Ascending aorta (tissue), 2 donors: ENCODE measurements at regions not wholly inside any gene's neighbourhood (a gene's known extent, or its start where the extent isn't known, plus 50 kb on each side); places are given as distances from the start of the nearest gene placed in this dataset.

ENCODE experiments used
- DNase-seq, 2 donors: peaks; one replicate each; pipeline ENCODE4 v3.0.0-alpha.2; 2019; ENCODE audit warnings: low spot score in 2 of 2
- H3K27ac ChIP-seq, 2 donors: fragments of 200-600 bp; sonication (generic); one replicate each; pipeline ENCODE4 v1.5.1; 2016 to 2017; ENCODE audit warnings: mild to moderate bottlenecking in 1 of 2
- H3K27me3 ChIP-seq: fragments of 200-600 bp; sonication (generic); one replicate; pipeline ENCODE4 v1.5.1; 2017
- H3K36me3 ChIP-seq, 2 donors: fragments of 200-600 bp; sonication (generic); one replicate each; pipeline ENCODE4 v1.5.1; 2016
- H3K4me1 ChIP-seq, 2 donors: fragments of 200-600 bp; sonication (generic); one replicate each; pipeline ENCODE4 v1.5.1; 2016 to 2017; ENCODE audit warnings: mild to moderate bottlenecking in 1 of 2
- H3K4me3 ChIP-seq, 2 donors: fragments of 200-600 bp; sonication (generic); one replicate each; pipeline ENCODE4 v1.5.1; 2016 to 2017; ENCODE audit warnings: mild to moderate bottlenecking in 1 of 2
- H3K9me3 ChIP-seq, 2 donors: fragments of 200-600 bp; sonication (generic); one replicate each; pipeline ENCODE4 v1.5.1; 2016
- intact Hi-C: fragments of 100-400 bp; cut with DNase I; formaldehyde crosslinking; loops from one replicate; pipeline ENCODE4 v1.15.1; 2023
- TF ChIP-seq, protein P1 (sequence below), 3 experiments: fragments of 200-600 bp in 2 of 3; fragments of 450-650 bp in 1 of 3; sonication (generic) in 2 of 3; IDR thresholded peaks; one replicate each; pipeline ENCODE4 v1.5.1; 2016 to 2019; ENCODE audit warnings: antibody characterized with exemption in 3 of 3, mild to moderate bottlenecking in 1 of 3, moderate library complexity in 1 of 3

DNA sequence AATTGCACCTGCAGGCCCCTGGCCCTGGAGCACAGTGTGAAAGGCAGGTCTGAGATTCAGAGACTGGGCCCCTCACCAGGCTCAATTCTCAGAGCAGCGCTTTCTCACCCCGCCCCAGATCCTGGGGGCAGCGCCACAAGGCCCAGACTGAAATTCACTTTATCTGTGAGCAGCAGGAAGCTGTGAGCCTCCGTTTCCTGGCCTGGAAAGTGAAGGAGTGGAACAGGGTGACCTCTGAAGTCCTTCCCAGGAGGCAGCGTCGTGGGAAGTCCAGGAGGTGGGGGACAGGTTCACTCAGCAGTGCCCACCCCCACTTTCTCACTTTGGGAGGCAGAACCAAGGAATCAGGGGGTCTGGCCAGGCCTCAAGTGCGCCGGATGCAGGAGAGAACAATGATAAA, 235.4 kb downstream of the NDUFA10 start:
- H3K36me3 ChIP-seq = no peaks in the 10 kb centered on the region
- DNase-seq = peak in 1 of 2 donors; percentile 22
- H3K27me3 ChIP-seq = no peaks in the 10 kb centered on the region
- H3K9me3 ChIP-seq = no peaks in the 10 kb centered on the region
- no peak overlapping the region for H3K27ac ChIP-seq
- H3K4me3 ChIP-seq = no peak overlapping the region
- TF ChIP-seq, protein P1, sequence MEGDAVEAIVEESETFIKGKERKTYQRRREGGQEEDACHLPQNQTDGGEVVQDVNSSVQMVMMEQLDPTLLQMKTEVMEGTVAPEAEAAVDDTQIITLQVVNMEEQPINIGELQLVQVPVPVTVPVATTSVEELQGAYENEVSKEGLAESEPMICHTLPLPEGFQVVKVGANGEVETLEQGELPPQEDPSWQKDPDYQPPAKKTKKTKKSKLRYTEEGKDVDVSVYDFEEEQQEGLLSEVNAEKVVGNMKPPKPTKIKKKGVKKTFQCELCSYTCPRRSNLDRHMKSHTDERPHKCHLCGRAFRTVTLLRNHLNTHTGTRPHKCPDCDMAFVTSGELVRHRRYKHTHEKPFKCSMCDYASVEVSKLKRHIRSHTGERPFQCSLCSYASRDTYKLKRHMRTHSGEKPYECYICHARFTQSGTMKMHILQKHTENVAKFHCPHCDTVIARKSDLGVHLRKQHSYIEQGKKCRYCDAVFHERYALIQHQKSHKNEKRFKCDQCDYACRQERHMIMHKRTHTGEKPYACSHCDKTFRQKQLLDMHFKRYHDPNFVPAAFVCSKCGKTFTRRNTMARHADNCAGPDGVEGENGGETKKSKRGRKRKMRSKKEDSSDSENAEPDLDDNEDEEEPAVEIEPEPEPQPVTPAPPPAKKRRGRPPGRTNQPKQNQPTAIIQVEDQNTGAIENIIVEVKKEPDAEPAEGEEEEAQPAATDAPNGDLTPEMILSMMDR (IDR thresholded peaks at IDR 0.05) = no peak
- intact Hi-C loops = no loop called here
- H3K4me1 ChIP-seq = no peaks in the 10 kb centered on the region

DNA sequence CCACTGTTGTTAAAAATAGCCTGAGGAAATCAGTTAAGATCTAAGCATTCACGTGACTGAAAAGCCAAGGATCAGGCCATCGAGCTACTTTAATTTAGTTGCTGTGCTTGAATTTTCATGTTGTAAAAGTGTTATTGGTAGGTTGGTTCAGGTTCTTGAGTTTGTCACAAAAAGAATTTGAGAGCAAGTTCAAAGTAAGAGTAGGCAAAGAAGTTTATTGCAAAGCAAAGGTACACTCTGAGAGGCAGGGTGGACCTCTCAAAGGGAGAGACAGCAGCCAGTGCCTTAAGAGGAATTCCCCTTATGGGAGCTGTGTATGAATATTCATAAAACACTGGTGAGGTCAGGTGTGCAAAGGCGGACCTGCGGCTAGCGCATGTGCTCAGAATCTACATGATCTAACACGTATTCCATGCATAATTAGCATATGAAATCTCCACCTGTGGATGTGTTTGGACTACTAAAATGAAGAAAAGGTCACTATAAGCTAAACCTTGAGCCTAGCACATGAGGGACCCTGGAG, 236.5 kb downstream of the NDUFA10 start:
- Histone ChIP-seq H3K27me3 (no peaks in the 10 kb centered on the region), H3K4me3 (no peak overlapping the region), H3K9me3 (no peaks in the 10 kb centered on the region), H3K4me1 (no peaks in the 10 kb centered on the region), H3K36me3 (no peaks in the 10 kb centered on the region), H3K27ac (no peak overlapping the region)
- TF ChIP-seq, protein P1 (IDR thresholded peaks at IDR 0.05) = no peak
- no peak for DNase-seq
- intact Hi-C loops = no loop called here

DNA sequence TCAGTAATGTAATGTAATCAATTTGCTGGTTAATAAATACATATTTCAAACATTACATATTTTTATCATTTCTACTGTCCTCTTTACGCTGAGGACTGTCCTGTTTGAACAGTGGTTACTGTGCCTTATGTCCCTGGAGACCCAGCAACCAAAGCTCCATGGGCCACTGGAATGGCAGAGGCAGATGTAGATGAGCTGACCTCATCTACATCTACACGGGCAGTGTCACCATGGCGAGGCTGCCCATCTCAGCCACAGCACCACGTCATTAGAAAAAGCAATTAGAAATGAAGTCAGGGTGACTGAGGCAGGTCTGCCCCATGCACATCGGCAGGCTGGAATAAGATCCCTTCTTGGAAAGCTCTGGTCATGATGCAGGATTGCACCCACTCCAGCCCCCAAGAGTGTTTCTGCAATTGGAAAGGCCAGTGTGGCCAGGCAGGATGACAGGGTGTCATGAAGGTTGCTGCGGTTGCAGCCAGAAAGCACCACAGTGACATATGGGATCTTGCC, 237.5 kb downstream of the NDUFA10 start:
- TF ChIP-seq, protein P1 (IDR thresholded peaks at IDR 0.05) = no peak
- no peaks in the 10 kb centered on the region for H3K9me3 ChIP-seq
- H3K27ac ChIP-seq = no peak overlapping the region
- intact Hi-C loops = no loop called here
- H3K4me3 ChIP-seq = no peak overlapping the region
- H3K36me3 ChIP-seq = no peaks in the 10 kb centered on the region
- no peaks in the 10 kb centered on the region for H3K4me1 ChIP-seq
- peak in 1 of 2 donors; percentile 35 for DNase-seq
- H3K27me3 ChIP-seq = no peaks in the 10 kb centered on the region

DNA sequence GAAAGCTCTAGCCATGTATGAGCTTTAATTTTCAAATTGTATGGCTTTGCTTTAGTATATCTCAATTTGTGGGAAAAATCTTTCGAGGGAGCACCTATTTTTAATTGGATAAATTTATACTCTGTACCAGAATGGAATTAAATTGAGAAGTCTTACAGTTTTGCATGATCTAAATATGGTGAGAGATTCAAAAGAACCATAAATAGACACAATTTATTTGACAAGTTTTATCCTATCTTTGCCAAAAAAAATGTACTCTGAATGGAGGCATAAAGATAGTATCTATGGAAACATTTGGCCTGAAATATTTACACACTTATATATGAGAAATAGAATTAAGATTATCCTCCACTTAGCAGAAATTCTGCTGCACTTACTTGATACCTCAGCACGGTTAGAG, 238.4 kb downstream of the NDUFA10 start:
- Histone ChIP-seq H3K27ac (no peak overlapping the region), H3K27me3 (no peaks in the 10 kb centered on the region), H3K4me1 (no peaks in the 10 kb centered on the region), H3K4me3 (no peak overlapping the region), H3K36me3 (no peaks in the 10 kb centered on the region), H3K9me3 (no peaks in the 10 kb centered on the region)
- no peak for DNase-seq
- TF ChIP-seq, protein P1 (IDR thresholded peaks at IDR 0.05) = no peak
- intact Hi-C loops = no loop called here

DNA sequence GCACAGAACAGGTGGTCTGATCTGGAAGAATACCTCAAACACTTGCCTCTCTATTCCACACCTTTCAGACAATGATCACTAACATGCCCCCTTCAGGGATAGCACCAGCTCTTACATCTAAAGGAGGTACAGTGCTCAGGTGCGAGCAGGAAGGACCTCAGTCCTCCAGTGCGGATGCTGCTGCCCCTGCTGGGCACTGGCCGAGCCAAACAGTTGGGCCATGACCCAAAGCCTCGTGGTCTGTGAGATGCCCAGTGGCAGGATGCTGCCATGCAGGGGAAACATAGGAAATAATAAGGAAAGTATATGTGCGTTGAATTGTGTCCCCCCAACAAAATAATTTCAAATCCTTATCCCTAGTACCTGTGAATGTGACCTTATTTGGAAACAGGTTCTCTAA, 243.7 kb downstream of the NDUFA10 start:
- H3K27ac ChIP-seq = no peak overlapping the region
- no peaks in the 10 kb centered on the region for H3K27me3 ChIP-seq
- DNase-seq = peak in 1 of 2 donors; percentile 34
- TF ChIP-seq, protein P1 (IDR thresholded peaks at IDR 0.05) = no peak
- H3K9me3 ChIP-seq = no peaks in the 10 kb centered on the region
- H3K36me3 ChIP-seq = no peaks in the 10 kb centered on the region
- no peaks in the 10 kb centered on the region for H3K4me1 ChIP-seq
- H3K4me3 ChIP-seq = no peak overlapping the region
- intact Hi-C loops = no loop called here
